Activated CD8-positive, alpha-beta T cell treated with anti-CD3 and anti-CD28 coated beads for 36 hours (primary cell): ENCODE measurements at regions not wholly inside any gene's neighbourhood (a gene's known extent, or its start where the extent isn't known, plus 50 kb on each side); places are given as distances from the start of the nearest gene placed in this dataset.

Source experiments
- ATAC-seq: fragments of 200-7000 bp; cut with Tn5 transposase; one replicate; pipeline ENCODE4 v1.10.0; 2021; ENCODE audit warnings: mild to moderate bottlenecking, moderate library complexity
- CTCF ChIA-PET: fragments of 350-600 bp; sonication (Branson Sonifier 250); formaldehyde crosslinking; loops from one replicate; lab custom pipeline; 2021; ENCODE audit warnings: antibody characterized with exemption; lab: Charles Lee
- POLR2A ChIA-PET: fragments of 350-600 bp; sonication (Branson Sonifier 250); formaldehyde crosslinking; loops from one replicate; lab custom pipeline; 2021; ENCODE audit warnings: antibody characterized with exemption; lab: Charles Lee
- DNase-seq: peaks from one replicate; pipeline ENCODE4 v3.0.0-alpha.2; 2020
- H3K27ac Mint-ChIP-seq: one replicate; pipeline ENCODE4 v1.8.0; 2021; ENCODE audit warnings: mild to moderate bottlenecking, mixed read lengths
- H3K27me3 Mint-ChIP-seq: one replicate; pipeline ENCODE4 v1.8.0; 2021; ENCODE audit warnings: mixed read lengths
- H3K36me3 Mint-ChIP-seq: one replicate; pipeline ENCODE4 v1.8.0; 2021; ENCODE audit warnings: low read depth, mixed read lengths
- H3K4me1 Mint-ChIP-seq: one replicate; pipeline ENCODE4 v1.8.0; 2021; ENCODE audit warnings: low read depth, mixed read lengths
- H3K4me3 Mint-ChIP-seq: one replicate; pipeline ENCODE4 v1.8.0; 2021; ENCODE audit warnings: mild to moderate bottlenecking, moderate library complexity, mixed read lengths
- H3K9me3 Mint-ChIP-seq: one replicate; pipeline ENCODE4 v1.8.0; 2021; ENCODE audit warnings: mixed read lengths
- CTCF ChIP-seq: fragments of 200-600 bp; IDR thresholded peaks from one replicate; pipeline ENCODE4 v1.8.0; 2022; ENCODE audit warnings: antibody characterized with exemption, mild to moderate bottlenecking
- intact Hi-C: fragments of 100-400 bp; cut with micrococcal nuclease; formaldehyde crosslinking; loops from one replicate; pipeline ENCODE4 v1.10.0; 2022

GRCh38 chr10:3245395-3245794 lies 72.8 kb upstream of the PITRM1 start:
- no peak for TF ChIP-seq CTCF
- DNase-seq = no peak
- H3K27me3 Mint-ChIP-seq = peaks cover 15% of the 10 kb centered on the region
- ATAC-seq = no peak
- no peak overlapping the region for H3K4me3 Mint-ChIP-seq
- intact Hi-C loops = no loop called here
- H3K4me1 Mint-ChIP-seq = no peaks in the 10 kb centered on the region
- ChIA-PET POLR2A (no interaction called here), CTCF (interaction anchor here (1.0 to 2.0 kb wide), 2 partner anchors 9 to 50 kb away, joined by 5 to 8 read pairs; no protein-coding TSS in a partner anchor)
- H3K36me3 Mint-ChIP-seq = no peaks in the 10 kb centered on the region
- H3K9me3 Mint-ChIP-seq = no peaks in the 10 kb centered on the region
- H3K27ac Mint-ChIP-seq = no peak overlapping the region

- intact Hi-C loops = no loop called here
- ChIA-PET POLR2A (no interaction called here), CTCF (interaction anchor here (1.5 kb wide), 1 partner anchor 13 kb away, joined by 4 read pairs; no protein-coding TSS in a partner anchor)
- H3K27me3 Mint-ChIP-seq = peaks cover 31% of the 10 kb centered on the region
- DNase-seq (no peak), ATAC-seq (no peak)
- H3K27ac Mint-ChIP-seq = no peak overlapping the region
- H3K36me3 Mint-ChIP-seq = no peaks in the 10 kb centered on the region
- TF ChIP-seq CTCF = no peak
- no peak overlapping the region for H3K4me3 Mint-ChIP-seq
- no peaks in the 10 kb centered on the region for H3K9me3 Mint-ChIP-seq
- H3K4me1 Mint-ChIP-seq = peaks cover 3% of the 10 kb centered on the region
Observed at GRCh38 chr10:3241967-3242650, 69.5 kb upstream of the PITRM1 start.

- Mint-ChIP-seq H3K27me3 (peaks cover 31% of the 10 kb centered on the region), H3K4me3 (no peak overlapping the region), H3K36me3 (no peaks in the 10 kb centered on the region), H3K4me1 (peaks cover 3% of the 10 kb centered on the region), H3K27ac (no peak overlapping the region), H3K9me3 (no peaks in the 10 kb centered on the region)
- TF ChIP-seq CTCF = no peak
- ChIA-PET CTCF (interaction anchor here (1.5 to 1.9 kb wide), 3 partner anchors 9 to 44 kb away, joined by 4 to 14 read pairs (median 5); no protein-coding TSS in a partner anchor), POLR2A (interaction anchor here (1.1 kb wide), 1 partner anchor 1103 kb away, joined by 3 read pairs; no protein-coding TSS in a partner anchor)
- intact Hi-C loops = no loop called here
- ATAC-seq (no peak), DNase-seq (no peak)
Observed at GRCh38 chr10:3241274-3241921, 68.8 kb upstream of the PITRM1 start.

GRCh38 chr10:3239920-3240894 lies 67.6 kb upstream of the PITRM1 start:
- peak; percentile 25 for TF ChIP-seq CTCF
- intact Hi-C loops = loop anchor here (10.0 kb wide), 1 partner anchor 1415 kb away; no protein-coding TSS in a partner anchor
- DNase-seq (no peak), ATAC-seq (no peak)
- Mint-ChIP-seq H3K4me1 (peaks cover 3% of the 10 kb centered on the region), H3K27me3 (peaks cover 36% of the 10 kb centered on the region), H3K4me3 (peak overlapping the region; percentile 12), H3K9me3 (no peaks in the 10 kb centered on the region), H3K36me3 (no peaks in the 10 kb centered on the region), H3K27ac (no peak overlapping the region)
- POLR2A ChIA-PET = interaction anchor here (1.1 kb wide), 1 partner anchor 1104 kb away, joined by 3 read pairs; no protein-coding TSS in a partner anchor
- CTCF ChIA-PET = interaction anchor here (0.7 to 1.9 kb wide), 19 partner anchors 10 to 1529 kb away, joined by 3 to 14 read pairs (median 4); no protein-coding TSS in a partner anchor
